ENCODE measurements at regions not wholly inside any gene's neighbourhood (a gene's known extent, or its start where the extent isn't known, plus 50 kb on each side); places are given as distances from the start of the nearest gene placed in this dataset.

DNA sequence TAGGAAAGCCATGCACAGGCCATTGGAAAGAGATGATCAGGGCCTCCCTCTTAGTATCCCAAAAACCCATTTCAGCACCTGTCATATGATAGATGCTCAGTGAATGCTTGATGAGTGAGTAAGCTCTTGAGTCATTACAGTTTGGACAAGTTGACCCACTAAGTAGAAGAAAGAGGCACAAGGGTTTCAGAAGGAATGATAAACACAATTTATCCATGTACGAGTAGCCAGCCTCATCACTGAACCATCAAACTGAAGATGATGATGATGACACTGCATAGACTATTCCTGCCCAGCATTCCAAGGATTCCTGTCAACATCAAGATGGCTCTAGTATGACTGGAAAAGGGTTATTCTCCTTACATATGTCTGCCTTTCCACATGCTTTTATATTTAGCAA is 596.0 kb downstream of the BCL11A start:
- DNase-seq = no peak

DNA sequence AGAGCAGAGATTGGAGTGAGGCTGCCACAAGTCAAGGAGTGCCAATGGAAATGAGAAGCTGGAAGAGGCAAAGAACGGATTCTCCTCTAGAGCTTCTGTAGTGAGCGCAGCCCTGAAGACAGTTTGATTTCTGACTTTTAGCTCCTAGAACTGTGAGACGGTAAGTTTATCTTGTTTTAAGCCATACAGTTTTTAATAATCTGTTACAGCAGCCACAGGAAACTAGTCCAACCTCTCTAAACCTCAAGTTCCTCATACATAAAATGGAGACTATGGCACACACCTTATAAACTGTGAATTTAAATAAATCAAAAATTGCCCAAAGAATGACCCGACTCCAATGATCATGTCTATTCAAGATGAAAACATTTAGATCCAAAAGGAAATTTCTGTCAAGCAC is 596.5 kb downstream of the BCL11A start:
- no peak for DNase-seq

DNA sequence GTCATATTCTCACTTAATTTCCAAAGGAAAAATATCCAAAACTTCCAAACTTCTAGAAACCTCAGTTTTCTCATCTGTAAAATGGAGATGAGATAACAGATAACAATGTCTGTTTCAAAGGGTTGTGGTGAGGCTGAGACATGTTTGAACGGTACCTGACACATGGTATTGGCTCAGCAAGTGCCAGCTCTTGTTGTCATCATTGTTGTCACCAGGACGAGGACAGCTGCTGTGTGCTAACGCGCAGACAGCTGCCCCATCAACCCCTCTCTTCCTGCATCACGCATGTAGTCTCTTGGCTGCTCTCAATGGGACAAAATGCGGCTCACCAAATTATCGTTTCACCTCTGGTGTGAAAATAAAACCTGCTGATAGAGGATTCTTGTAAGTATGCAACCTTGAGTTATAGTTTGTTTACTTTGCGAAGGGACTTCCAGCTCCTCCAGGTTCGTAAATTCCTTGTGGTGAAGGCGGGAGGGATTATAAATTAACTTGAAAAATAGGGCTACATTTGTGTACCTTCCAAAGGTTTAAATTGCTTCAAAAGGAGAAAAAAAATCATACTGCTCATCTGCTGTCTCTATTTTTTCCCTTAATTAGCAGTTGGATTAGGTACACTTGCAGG is 605.4 kb downstream of the BCL11A start:
- DNase-seq = no peak

DNA sequence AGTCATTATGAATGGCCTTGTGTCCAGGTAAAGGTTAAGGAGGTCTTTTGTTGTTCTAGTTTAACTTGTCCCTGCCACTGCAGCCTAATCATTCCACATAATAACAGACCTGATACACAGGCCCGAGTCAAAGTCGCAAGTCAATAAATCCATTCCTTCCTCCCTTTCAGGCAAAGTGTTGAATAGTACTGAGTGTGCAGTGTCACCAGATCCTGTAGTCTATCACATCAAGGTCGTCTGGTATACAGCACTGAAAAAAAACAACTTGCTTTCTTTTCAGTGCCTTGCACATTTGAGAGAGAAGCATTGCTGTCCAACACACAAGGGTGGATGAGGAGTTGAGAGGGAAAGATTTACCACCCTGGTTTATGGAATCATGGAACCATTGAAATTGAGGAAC is 606.2 kb downstream of the BCL11A start:
- no peak for DNase-seq

DNA sequence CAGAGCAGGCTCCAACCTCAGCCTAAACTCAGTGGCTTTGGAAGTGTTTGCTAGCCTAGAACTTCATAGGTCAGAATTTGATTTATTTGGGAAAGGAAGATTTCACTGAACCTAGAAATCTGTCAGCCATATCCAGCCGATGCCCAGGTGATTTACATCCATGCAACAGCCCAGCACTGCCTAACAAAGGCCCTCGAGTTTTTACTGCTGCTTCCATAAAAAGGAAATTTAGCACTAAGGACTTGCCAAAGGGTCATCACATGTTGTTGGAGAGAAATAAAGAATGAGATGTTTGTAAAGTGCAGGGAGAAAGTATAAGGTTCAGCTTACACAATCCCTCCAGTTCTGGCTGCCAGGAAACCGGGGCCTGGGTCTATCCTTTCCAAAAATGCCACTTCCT is 614.2 kb downstream of the BCL11A start:
- DNase-seq = no peak

DNA sequence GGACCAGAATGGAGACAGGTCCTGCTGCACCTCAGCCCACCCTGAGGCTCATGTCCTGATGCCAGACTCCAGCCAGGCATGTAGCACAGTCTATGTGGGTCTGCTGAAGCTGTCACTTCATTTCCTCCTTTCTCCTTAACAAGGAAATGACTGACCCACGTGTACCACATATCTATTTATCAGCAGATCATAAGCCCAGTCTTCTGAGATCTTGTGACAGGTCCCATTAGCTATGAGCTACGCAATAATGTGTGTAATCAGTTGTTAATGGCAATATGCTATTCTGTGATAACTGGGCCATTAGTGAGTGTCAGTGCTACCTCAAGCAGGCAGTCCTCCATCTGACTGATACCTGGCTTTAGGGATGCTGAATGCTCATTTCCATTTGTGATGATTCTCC is 615.3 kb downstream of the BCL11A start:
- DNase-seq = no peak

DNA sequence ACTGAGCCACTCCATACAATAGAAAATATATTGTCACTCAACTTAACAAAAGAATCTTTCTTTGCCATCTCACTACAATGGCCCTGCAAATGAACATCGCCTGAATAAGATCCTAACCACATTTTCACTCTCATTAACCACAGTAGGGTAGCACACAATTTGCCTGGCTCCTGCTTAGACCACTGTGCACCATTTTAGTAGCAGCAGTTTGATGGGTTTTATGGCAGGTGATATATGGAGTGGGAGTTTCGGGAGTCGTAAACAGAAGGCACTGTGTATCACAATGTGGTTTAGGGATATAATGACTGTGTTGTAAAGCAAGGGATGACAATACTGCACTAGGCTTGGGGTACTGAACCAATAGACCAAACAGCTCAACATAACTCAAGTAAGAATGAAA is 617.4 kb downstream of the BCL11A start:
- DNase-seq = no peak

DNA sequence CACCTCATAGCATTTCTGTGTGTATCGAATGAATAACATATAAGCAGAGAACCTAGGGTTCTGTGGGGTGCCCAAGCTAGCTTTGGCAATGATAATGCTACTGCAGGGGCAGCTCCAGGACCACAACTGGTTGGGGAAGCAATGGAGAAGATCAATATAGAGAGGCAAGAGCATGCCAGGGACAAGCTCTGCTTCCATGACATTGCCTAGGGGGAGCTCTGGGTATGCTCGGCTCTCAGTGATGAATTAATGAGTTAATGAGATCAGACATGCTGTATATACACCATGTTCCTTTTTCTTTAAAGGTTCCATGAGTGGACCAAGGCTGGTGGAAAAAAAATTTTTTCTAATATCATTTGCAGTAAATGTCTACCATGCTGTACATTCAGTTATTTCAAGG is 618.4 kb downstream of the BCL11A start:
- DNase-seq = no peak

DNA sequence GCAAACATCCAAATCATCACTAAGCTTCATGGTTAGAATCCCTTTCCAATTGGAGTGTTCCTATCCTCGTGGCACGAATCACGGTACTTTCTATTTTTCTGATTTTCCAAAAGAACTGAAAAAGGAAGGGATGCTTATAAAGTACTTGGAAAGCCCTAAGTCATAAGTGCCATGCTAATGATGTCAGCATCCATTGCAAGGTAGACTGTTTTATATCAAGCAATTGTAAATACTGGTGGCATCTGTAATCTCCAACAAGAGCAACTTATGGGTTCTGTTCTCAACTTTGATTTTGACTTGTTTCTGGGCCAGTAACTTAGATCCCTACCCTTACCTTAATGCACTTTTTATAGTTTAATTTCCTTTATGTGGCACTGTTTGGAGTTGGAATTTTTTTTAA is 619.5 kb downstream of the BCL11A start:
- DNase-seq = no peak

DNA sequence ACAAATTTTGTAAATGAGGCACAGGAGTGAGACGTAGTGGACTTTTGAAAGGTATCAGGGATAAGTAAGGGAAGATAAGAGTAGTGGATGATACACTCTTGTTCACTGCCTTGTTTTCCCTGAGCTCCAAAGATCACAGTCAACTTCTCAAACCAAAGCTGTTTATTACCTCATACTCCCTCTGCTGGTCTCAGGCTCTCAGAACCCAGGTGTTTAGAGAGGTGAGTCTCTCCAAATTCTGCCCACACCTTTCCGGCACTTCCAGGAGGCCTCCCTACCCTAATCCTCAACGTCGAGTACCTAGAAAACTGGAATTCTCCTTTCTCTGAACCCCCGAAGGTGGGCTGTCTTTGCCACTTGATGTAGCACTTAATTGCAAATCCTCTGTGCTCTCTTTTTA is 621.1 kb downstream of the BCL11A start:
- DNase-seq = no peak

DNA sequence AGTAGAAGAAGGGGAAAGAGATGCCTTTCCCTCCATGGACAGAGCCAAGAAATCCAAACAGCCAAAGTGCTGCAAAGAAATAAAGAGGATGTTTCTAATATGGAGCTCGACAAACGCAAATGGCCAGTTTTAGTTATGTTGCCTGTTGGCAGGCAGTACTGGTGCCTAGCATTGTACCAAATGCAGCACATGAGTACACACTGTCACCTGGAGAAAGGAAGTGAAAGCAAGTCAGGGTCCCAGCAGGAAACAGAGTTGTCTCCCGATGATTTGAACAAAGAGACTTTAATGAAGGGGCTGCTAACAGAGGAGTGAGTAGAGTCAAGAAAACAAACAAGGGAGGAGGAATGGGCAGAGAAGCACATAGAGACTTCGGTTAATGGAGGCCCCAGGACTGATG is 623.0 kb downstream of the BCL11A start:
- DNase-seq = no peak

DNA sequence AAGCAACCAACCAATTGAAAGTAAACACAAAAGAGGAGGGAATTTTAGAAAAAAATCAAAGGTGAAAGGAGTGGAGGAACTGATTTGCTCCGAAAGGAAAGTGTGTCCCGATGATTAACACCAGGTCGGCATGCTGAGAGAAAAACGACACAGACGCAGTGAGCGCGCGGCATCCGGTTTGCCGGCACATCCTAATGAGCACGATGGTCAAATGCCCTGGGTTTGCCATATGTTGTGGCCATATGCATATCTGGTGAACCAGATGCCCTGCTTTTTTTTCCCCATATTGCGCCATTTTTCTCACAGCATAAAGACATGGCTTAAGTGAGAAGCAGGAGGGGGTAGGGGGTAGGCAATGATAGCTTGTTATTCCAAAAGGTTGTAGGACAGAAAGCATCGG is 626.7 kb downstream of the BCL11A start:
- DNase-seq = no peak

DNA sequence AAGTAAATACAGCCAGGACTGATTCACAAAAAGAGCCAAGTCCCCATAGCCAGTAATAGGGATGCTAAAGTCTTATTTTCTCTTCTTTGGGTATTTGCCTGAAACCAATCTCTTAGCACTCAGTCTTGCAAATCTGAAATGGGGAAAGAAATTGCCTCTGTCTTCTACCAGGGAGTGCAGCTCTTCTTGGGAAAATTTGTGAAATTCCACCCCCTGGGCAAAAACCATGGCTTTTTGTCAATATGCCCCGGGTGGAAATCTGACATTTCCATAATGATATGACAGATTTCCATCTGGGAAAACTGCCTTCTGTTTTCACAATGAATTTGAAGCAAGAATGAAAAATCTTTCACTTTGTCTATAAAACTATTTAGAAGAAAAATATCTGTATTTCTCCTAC is 628.1 kb downstream of the BCL11A start:
- DNase-seq = no peak

DNA sequence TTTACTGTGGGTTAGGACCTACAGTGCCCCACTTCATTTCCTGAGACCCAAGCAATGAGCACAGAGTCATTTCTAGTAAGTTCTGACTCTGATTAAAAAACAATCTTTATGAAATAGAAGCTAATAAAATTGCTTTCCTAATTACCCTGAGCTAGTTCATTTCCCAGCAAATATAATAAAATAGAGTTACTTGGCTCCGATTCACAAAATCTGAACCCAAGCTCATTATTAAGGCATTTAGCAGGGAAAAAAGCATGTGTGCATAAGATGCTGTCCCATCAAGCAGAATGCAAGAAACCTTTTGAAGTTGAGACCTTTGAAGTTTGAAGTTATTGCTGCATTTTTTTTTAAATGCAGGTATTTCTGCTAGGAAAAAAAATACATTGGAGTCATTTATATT is 629.1 kb downstream of the BCL11A start:
- no peak for DNase-seq

DNA sequence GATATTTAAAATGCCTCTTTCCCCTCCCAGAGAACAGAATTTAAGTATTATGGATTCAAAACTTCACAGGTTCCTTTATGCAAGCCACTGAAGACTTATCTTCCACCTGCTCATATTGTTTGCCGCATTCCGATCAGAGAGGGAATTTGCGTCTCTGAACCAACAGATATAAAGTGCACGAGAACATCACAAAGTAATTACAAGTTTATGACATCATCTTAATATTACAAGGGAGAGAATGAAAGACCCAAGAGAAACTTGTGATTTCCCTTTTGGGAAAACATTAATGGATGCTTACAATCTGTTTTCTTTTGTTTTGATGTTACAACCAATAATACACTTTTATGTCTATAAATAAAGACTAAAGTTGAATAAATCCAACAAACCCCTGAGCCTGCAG is 631.0 kb downstream of the BCL11A start:
- no peak for DNase-seq

DNA sequence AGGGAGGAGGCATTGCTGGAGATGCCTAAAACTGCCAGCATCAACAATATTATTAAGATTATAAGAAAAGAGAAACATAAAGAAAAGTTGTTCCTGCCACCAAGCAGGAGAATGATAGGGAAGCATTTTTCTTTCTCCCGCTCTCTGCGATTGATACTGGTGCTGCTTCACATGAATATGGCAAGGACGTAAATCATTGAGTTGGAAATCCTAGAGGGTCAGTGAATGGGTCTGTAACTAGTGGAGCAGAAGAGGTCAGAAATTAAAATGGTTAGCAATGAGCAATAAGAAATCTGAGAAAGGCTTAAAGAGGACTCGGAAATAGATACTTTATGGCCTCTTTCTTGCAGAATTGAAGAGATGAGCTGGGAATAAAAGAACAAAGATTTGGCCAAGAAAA is 631.7 kb downstream of the BCL11A start:
- DNase-seq = no peak

DNA sequence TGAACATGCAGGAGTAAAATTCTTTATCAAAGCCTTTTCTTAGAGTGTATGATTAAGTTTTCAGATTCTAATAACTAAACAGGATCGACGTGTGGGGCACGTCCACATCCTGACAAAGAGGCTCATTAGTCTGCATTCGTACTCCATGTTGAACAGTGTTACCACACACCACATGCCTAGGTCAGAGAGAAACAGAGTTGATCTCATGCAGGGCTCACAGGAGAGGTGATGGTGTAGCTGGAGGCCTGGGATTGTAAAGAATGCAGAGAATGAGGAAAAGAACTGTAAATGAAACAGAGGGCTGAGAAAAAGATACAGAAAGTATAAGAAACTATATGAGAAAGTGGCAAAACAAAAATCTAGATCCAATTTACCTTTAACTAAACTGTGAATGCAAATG is 632.5 kb downstream of the BCL11A start:
- DNase-seq = no peak

DNA sequence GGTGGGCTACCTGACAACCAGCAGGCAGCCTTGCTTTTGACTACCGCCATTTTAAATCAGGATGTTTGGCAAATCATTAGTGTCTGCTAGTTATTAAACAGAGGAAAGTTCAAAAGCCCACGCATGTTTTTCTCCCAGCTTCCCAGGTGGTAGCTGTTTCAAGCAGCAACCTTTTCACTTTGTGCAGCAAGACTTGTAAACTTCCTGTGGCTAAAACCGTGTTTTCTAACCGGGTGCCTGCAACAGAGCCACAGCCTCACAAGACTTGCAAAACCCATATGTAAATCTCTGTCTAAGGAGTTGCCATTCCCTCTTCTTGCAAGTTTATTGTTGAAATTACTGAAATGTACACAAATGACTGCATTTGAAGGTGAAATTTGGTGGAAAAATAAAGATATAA is 633.1 kb downstream of the BCL11A start:
- no peak for DNase-seq

DNA sequence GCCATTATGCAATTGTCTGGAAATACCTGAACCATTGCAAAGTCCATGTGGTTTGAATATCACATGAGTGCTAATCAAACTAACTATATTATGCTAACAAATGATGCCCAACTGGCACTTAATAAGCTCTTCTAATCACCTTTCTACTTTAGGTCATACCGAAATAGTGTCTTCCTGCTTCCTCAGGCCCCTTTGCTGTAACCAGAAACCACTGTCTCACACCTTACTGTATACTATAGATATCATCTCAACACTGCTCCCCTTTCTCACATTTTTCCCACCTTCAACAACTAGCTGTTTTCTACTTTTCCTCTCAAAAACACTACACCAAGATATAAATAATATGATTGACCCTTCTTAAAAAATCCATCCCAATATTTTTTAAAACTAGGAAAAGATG is 633.9 kb downstream of the BCL11A start:
- DNase-seq = no peak

DNA sequence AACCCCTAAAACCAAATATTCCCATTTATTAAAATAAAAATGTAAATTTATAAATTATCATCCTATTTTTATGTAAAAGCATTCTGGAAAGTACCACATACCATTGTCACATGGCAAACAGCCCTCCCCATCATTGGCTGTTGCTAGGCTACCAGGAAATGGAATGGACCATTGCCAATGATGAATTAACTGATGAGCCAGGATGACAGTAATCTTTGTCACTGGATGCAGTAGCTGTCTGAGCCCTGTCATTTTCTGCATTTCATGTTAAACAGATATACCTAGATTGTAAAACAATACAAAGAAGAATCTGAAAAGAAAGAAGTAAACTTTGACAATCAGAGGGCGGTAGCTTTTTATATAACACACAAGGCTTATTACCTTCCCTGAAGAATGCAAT is 641.4 kb downstream of the BCL11A start:
- no peak for DNase-seq

DNA sequence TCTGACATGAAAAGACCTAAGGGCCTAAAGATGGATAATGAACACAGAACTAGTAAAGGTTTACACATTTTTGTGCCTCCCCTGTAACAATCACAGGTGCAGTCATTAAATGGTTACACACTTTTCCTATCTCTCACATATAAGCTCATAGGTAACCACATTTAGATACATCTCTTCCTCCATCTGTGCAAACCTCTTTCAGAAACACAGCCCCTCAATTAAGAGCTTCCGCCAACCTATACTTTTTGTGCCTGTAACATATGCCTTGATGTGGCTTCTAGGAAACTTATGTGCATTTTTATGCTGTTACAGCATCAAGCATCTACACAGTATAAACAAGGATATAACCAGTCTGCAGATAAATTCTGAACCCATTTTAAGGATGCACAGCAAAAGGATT is 643.3 kb downstream of the BCL11A start:
- DNase-seq = no peak

DNA sequence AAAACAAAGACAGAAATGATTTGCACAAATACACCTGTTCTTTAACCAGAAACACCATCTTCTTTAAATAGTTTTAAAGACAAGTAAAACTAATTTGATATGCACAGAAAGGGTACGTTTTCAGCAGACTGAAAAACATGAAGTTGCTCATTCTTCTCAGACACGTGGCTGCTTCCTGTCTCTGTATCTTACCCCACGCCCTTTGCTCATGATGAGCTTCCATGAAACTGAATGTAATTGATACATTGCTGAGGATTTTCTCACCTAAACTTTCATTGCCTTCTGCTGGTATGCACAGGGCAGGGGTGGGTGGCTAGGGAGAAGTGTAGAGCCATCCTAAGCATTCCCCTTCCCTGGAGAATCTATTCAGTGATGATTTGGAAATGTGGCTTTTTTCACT is 644.3 kb downstream of the BCL11A start:
- no peak for DNase-seq

DNA sequence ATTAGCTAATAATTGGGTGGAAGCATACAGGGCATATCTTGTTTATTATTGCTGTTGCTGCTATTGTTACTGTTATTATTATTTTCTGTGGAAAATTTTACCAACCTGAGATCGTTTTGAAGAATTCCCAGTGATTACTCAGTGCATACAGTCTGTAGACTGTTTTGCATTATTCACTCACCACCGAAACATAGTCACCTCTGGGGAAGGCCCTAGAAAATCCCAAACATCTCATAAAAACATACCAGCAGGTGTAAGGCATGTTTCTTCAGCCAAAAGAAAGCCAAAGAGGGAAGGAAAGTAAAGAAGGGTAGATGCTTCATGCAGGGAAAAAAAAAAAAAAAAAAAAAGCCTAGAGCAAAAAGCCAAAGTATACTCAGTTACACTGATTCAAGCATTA is 647.7 kb downstream of the BCL11A start:
- DNase-seq = no peak

DNA sequence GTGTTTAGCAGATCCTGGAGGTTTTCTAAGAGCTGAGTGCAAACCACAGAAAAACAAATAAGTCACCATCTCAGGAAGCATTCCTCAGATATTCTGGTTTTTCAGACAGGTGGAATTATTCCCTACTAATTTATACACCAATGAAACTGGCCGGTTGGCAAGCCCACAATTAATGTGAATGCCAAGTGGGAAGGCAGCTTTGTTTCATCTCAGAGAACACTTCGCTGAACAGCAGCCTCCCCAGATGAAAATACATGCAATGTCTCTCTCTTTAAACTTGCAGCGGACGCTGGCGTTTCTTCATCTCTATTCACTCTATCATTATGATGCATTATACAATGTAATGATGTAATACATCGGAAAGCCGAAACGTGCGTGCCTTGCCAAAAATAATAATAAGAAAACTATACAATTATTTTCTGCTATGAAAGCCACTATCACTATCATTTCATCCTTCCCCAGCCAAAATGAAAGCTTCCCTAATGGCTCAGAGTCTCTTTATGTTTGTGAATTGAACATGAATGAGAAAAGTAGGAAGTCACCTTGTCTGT is 649.4 kb downstream of the BCL11A start:
- no peak for DNase-seq

DNA sequence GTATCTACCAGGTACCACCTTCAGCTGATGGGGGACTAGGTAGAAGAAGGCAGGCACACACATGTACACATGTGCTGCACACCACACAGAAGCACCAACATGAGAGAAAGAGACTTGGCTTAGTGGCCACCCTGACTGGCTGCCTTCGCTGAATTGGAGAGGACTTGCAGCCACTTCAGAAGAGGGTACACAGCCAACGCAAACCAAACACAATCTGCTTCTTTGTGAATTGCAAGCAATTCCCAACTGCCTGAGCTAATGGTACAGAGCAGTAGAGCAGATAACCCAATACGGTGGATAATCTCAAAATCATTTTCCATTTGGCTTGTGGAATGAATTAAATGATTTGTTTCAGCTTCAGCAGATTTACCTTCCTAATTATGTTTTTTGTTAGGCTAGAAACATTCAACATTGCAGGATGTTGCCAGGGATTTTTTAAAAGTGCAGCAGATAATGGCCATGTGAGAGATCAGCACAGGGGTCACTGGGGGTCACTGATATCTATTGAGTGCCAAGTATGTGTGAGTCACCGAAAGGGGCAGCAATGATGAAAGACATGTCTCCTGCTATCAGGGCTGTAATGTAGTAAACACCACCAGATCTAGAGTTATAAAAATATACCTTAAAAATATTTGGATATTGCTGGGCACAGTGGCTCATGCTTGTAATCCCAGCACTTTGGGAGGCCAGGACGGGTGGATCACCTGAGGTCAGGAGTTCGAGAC is 652.6 kb downstream of the BCL11A start:
- no peak for DNase-seq
